Urinary bladder (tissue), 3 donors: ENCODE measurements at regions not wholly inside any gene's neighbourhood (a gene's known extent, or its start where the extent isn't known, plus 50 kb on each side); places are given as distances from the start of the nearest gene placed in this dataset.

Experiments used
- DNase-seq: peaks from one replicate; pipeline ENCODE4 v3.0.0-alpha.2; 2015; ENCODE audit errors: extremely low spot score
- H3K27ac ChIP-seq: one replicate; pipeline ENCODE4 v1.5.1; 2013; ENCODE audit warnings: low read depth, mild to moderate bottlenecking, moderate library complexity
- H3K36me3 ChIP-seq: one replicate; pipeline ENCODE4 v1.6.1; 2013; ENCODE audit warnings: mild to moderate bottlenecking, moderate library complexity; ENCODE audit not compliant: insufficient read depth
- H3K4me1 ChIP-seq: one replicate; pipeline ENCODE4 v1.6.1; 2013; ENCODE audit warnings: mild to moderate bottlenecking, moderate library complexity; ENCODE audit not compliant: insufficient read depth
- H3K4me3 ChIP-seq: one replicate; pipeline ENCODE4 v1.5.1; 2013; ENCODE audit warnings: low read depth, low read length
- WGBS: extraction: QIAGEN DNeasy Blood & Tissue Kit; methylation state at CpG from one replicate; pipeline ENCODE4 v1.1.7; 2013; 5-methylcytosine and 5-hydroxymethylcytosine counted together
- donor health status: healthy with polysubstance abuse.
- donor health status: healthy.

DNA sequence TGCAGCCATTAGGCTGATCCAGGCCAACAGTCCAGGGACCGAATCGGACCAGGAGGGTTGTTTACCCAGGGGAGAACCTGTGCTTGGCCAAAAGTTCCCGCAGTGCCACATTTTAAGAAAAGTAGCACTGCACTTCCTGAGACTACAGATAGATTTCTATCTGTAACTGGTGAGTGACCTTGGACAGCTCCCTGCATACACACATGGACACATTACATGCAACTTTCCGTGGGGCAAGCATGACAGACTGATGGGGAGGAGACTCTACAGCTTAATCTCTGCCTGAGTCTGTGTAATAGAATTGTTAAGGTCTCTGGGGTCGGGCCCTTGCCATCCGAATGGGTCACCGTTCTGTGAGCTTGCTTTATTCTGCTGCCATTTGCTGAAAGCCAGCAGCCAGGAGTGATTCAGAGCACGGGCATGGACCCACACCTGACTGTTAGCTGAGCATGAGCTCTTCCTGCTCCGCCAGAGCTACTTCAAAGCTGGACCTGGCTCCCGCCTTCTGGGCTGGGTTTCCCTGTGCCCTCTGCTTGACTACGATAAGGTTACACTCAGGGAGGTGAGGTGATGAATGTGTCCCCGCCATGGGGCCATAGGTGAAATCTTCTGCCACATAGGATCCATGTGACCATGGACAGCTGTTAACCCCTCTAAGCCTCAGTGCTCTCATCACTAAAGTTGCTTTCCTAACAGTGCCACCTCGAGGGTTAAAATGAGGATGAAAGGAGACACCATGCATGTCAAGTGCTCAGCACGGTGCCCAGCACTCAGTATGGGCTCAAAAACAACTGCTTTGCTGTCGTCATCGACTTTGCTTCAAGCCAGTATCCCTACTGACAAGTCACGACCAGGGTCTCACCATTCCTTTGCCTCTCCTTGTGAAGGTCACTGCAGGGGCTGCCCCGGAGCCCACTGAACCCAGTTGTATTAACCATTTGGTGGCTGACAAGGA is 200.0 kb downstream of the MELK start:
- H3K4me3 ChIP-seq: no peak overlapping the region
- H3K27ac ChIP-seq: no peak overlapping the region
- H3K4me1 ChIP-seq: no peaks in the 10 kb centered on the region
- WGBS: 34% methylated on average over 18 of the region's 18 CpGs
- DNase-seq: no peak
- H3K36me3 ChIP-seq: no peaks in the 10 kb centered on the region

DNA sequence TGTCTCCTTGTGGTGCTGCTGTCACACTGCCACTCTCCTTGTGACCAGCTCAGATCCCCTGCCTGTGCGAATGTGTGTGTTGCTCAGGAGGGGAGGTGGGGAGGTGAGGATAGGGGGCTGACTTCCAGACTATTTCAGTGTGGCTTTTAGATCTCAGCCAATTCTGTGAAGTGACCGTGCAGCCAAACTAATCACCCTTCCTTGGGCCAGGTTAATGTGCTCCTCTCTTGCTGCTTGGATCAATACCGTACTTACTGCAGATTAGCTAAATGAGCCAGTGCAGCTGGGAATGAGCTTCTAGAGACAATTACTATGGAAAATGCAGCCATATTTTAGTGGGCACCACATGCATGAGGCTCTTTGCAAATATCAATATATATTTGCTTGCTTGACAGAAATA is 206.0 kb downstream of the MELK start:
- H3K36me3 ChIP-seq: no peaks in the 10 kb centered on the region
- H3K27ac ChIP-seq: no peak overlapping the region
- no peak for DNase-seq
- 73% methylated on average over 3 of the region's 3 CpGs for WGBS
- H3K4me3 ChIP-seq: no peak overlapping the region
- no peaks in the 10 kb centered on the region for H3K4me1 ChIP-seq

DNA sequence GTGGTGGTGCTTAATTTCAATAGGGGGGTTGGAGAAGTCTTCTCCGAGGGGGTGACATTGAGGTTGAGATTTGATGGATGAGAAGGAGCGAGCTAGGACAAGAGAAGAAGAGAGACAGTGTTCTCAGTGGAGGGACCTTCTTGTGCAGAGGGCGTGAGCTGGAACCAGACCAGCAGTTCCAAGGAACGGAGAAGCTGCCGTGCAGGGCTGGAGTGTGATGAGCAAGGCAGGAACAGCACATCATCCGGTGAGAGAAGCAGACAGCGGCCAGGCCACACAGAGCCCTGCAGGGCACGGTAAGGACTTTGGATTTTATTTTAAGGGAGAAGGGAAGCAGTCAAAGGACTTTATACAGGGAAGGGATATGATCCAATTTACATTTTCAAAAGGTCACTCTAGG is 206.9 kb downstream of the MELK start:
- DNase-seq: no peak
- 55% methylated on average over 8 of the region's 8 CpGs for WGBS
- no peak overlapping the region for H3K4me3 ChIP-seq

DNA sequence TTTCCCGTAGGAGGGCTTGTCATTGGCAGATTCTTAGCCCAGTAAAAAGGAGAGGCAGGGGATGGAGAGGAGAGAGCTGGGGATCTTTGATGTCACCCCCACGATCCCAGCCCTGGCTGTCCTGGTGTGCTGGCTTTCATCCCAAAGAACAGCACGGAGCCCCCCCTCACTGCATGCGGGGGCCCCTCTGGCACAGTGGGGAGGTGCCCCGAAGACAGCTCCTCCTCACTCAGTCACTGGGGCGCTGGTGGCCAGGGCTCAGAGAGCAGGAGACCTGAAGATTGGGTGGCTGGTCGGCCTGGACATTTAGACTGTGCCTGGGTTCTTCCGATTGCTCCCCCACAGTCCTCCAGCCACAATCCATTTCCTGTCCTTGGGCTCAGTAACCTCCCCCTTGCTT is 207.5 kb downstream of the MELK start:
- no peak for DNase-seq
- 35% methylated on average over 8 of the region's 8 CpGs for WGBS
- Histone ChIP-seq H3K4me1 (no peaks in the 10 kb centered on the region), H3K4me3 (no peak overlapping the region), H3K27ac (no peak overlapping the region), H3K36me3 (no peaks in the 10 kb centered on the region)

More for the DNA sequence above, 206.9 kb downstream of the MELK start:
- no peaks in the 10 kb centered on the region for H3K36me3 ChIP-seq
- no peaks in the 10 kb centered on the region for H3K4me1 ChIP-seq
- H3K27ac ChIP-seq: no peak overlapping the region

DNA sequence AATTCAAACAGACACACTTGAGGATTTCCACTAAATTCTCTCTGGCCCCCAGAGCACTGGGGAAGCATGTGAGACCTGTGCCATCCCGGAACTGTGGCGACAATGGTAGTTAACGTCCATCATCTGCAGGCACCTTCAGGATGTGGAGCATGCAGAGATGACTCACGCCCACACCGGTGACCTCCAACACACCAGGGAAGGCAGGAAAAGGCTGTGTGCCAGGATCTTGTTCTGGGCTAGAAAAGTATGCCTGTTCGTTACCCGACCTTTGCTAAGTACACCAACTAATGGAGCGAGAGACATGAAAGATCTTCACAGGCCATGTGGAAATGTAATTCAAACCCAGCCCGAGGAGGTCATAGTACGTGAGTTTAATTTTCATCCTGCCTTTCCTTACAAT is 208.8 kb downstream of the MELK start:
- Histone ChIP-seq H3K4me3 (no peak overlapping the region), H3K36me3 (no peaks in the 10 kb centered on the region), H3K27ac (no peak overlapping the region), H3K4me1 (no peaks in the 10 kb centered on the region)
- no peak for DNase-seq
- 59% methylated on average over 10 of the region's 10 CpGs for WGBS
